HL-60 (cell line): ENCODE measurements at regions not wholly inside any gene's neighbourhood (a gene's known extent, or its start where the extent isn't known, plus 50 kb on each side); places are given as distances from the start of the nearest gene placed in this dataset.

ENCODE experiments used
- CTCF ChIP-seq: IDR thresholded peaks from one replicate; pipeline ENCODE4 v1.5.1; 2011; ENCODE audit warnings: low read length, control low read depth, inconsistent platforms; ENCODE audit not compliant: insufficient read depth
- GABPA ChIP-seq: IDR thresholded peaks from 2 replicates; pipeline ENCODE4 v1.6.1; 2012; ENCODE audit warnings: low read depth
- POLR2AphosphoS5 ChIP-seq: IDR thresholded peaks from 2 replicates; pipeline ENCODE4 v1.6.1; 2012; ENCODE audit warnings: low read depth

- TF ChIP-seq POLR2AphosphoS5: no peak
- TF ChIP-seq GABPA: no peak
- no peak for TF ChIP-seq CTCF
These were observed 580.5 kb upstream of the SGCD start for GRCh38 chr5:155746367-155747038.
